NT2/D1 (cell line): ENCODE measurements at regions not wholly inside any gene's neighbourhood (a gene's known extent, or its start where the extent isn't known, plus 50 kb on each side); places are given as distances from the start of the nearest gene placed in this dataset.

Experiments
- SUZ12 ChIP-seq: IDR thresholded peaks from 2 replicates; pipeline ENCODE4 v1.6.1; 2011; ENCODE audit not compliant: insufficient read length, insufficient read depth; ENCODE audit errors: extremely low read depth
- YY1 ChIP-seq: IDR thresholded peaks from 2 replicates; pipeline ENCODE4 v1.6.1; 2011; ENCODE audit not compliant: insufficient read length, insufficient read depth
- ZNF274 ChIP-seq: IDR thresholded peaks from 2 replicates; pipeline ENCODE4 v1.6.1; 2011; ENCODE audit warnings: mild to moderate bottlenecking, low read depth, low read length

GRCh38 chr5:2205185-2205585 is 322.5 kb upstream of the IRX4 start:
- TF ChIP-seq YY1 = no peak
- no peak for TF ChIP-seq ZNF274
- no peak for TF ChIP-seq SUZ12
